ENCODE measurements at regions not wholly inside any gene's neighbourhood (a gene's known extent, or its start where the extent isn't known, plus 50 kb on each side); places are given as distances from the start of the nearest gene placed in this dataset.

GRCh38 chrX:131782646-131783045 lies 238.8 kb downstream of the OR13H1 start:
- Mint-ChIP-seq H3K9me3 (no peaks in the 10 kb centered on the region), H3K27ac (no peak overlapping the region), H3K27me3 (no peaks in the 10 kb centered on the region), H3K4me3 (no peak overlapping the region), H3K4me1 (no peaks in the 10 kb centered on the region), H3K36me3 (peaks cover 4% of the 10 kb centered on the region)
- DNase-seq, result no peak

DNA sequence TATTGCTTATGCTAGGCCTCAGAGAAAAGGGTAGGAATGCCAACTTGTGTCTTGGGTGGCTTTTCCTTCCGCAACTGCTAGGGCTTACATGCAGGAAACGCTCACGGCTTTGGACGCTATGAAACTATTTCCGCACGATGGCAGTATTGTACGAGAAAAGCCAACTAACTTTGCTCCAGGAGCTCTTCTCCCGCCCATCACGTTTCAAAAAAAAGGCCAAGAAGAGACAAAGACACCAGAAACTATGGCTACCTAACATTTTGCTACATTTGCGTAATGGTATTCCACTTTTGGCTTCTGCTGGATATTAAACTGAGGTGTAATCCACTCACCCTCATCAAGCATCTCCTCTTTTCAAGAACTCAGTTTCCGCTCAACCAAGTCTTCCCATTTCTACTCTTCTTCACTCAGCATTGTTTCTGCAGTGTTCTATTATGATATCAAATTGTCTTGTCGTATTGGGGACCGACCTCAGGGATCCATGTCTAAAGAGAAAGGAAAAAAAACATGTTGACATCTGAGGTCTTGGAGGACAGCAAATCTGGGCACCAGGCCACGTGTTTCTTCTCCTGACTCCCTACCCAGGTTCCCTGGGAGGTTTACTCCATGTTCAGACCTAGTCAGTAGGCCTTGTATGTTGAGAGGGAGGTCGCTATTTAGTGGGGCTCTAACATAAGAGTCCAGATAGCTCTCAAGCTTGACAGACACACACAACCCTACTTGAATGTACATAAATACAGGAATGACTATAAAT lies 239.4 kb upstream of the STK26 start:
- H3K27ac Mint-ChIP-seq, result no peak overlapping the region
- H3K9me3 Mint-ChIP-seq, result no peaks in the 10 kb centered on the region
- H3K36me3 Mint-ChIP-seq, result peaks cover 4% of the 10 kb centered on the region
- H3K4me1 Mint-ChIP-seq, result no peaks in the 10 kb centered on the region
- H3K4me3 Mint-ChIP-seq, result no peak overlapping the region
- no peak for DNase-seq
- no peaks in the 10 kb centered on the region for H3K27me3 Mint-ChIP-seq

- Mint-ChIP-seq H3K36me3 (peaks cover 9% of the 10 kb centered on the region), H3K9me3 (no peaks in the 10 kb centered on the region), H3K27me3 (no peaks in the 10 kb centered on the region), H3K4me1 (no peaks in the 10 kb centered on the region), H3K4me3 (no peak overlapping the region), H3K27ac (no peak overlapping the region)
- DNase-seq, result no peak
These were observed 233.4 kb upstream of the STK26 start for GRCh38 chrX:131789664-131790063.

DNA sequence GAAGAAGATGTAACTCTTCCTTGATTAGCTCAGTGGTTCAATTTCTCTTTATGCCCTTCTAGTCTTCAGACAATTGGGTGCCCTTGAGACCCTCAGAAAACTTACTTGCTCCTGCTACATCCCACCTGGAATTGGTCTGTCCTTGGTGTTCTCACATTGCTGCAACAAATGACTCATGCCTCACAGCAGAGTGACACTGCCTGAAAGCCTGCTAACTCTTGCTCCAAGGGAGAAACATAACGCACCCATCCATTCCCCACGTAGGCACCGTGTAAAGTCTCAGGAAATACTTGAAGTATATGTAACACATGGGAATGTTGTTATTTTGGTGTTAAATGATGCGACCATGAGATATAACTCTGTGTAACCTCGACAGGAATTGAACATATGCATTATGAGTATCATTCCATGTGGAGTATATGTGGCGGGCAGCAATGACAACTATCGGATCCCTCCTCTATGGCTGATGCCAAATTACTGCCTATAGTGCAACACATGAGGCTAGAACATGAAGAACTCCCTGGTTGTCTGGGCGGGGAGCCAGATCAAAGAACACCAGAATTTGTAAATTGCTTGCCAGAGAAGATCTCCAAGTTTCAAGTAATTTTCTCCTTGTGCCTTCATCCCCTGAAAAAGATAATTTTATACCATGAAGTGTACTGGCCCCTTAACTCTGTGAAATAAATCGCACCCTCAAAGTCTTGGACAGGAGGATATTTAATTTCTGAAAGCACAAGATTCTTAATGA lies 231.3 kb upstream of the STK26 start:
- Mint-ChIP-seq H3K4me1 (no peaks in the 10 kb centered on the region), H3K27me3 (no peaks in the 10 kb centered on the region), H3K36me3 (peaks cover 9% of the 10 kb centered on the region), H3K27ac (no peak overlapping the region), H3K4me3 (no peak overlapping the region), H3K9me3 (no peaks in the 10 kb centered on the region)
- no peak for DNase-seq

GRCh38 chrX:131792356-131792749 lies 230.7 kb upstream of the STK26 start:
- Mint-ChIP-seq H3K4me1 (no peaks in the 10 kb centered on the region), H3K4me3 (no peak overlapping the region), H3K27ac (no peak overlapping the region), H3K9me3 (no peaks in the 10 kb centered on the region), H3K36me3 (peaks cover 9% of the 10 kb centered on the region), H3K27me3 (no peaks in the 10 kb centered on the region)
- no peak for DNase-seq

DNA sequence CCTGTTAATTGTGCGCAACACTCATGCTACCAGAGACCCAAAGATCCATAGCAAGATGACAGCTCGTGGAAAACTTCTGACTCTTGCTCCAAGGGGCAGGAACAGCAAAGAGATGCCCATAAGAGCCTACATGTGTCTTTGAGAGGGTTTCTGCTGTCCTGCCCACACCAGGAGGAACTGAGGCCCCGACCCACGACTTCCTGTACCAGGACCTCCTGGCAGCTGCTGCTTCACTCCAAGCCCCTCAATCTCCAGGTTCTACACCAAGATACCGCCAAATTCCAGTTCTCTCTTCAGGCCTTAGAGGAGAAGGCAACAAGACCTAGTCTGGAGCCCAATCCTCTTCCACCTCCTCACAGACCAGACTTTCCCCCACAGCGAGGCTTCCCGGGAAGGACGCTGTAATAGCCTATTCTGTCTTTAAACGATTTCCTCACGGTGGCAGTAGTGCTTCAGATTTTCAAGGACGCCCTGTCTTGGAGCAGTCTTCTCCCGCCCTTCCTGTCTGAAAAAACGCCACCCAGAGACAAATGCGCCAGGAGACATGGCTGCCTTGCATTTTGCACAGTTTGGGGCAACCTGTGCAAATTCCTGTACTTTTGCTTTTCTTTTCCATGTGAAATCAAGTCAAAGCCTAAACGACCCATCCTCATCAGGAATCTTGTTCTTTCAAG lies 230.2 kb upstream of the STK26 start:
- no peaks in the 10 kb centered on the region for H3K4me1 Mint-ChIP-seq
- no peak overlapping the region for H3K27ac Mint-ChIP-seq
- no peaks in the 10 kb centered on the region for H3K27me3 Mint-ChIP-seq
- H3K36me3 Mint-ChIP-seq, result peaks cover 6% of the 10 kb centered on the region
- H3K9me3 Mint-ChIP-seq, result no peaks in the 10 kb centered on the region
- no peak for DNase-seq
- H3K4me3 Mint-ChIP-seq, result no peak overlapping the region

DNA sequence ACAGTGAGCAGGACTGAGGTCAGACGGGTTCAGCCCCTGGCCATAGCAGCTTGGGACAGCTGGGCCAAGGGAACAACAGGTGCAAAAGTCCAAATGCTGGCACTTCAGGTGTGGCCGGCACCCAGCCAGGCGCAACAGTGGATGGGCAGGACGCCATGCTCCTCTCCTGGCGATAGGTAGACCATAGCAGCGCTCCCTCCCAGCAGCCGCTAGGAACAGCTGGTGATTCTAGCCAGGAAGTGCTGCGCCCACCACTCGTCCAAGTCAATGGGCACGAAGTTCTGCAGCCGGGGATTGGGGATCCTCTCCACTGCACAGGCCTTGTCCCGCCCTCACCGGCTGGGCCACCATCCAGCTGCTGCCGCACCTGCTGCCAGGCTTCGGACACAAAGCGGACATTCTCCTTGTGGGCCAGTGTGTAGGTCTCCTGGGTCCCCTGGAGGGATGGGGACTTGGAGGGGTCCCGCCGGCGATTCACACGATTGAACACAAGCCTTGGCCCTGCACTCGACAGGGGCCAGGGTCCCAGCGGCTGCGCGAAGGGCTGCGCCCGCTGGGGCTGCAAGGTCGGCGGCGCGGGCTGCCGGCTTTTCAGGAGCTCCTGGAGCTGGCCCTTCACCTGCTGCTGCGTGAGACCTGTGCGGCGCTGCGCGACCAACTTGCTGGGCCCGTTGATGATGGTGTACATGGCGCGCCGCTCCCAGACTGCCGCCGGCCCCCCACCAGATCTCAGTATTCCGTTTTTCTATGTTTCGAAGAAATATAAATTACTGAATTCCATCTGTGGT lies 227.5 kb upstream of the STK26 start:
- no peak overlapping the region for H3K27ac Mint-ChIP-seq
- DNase-seq, result no peak
- H3K36me3 Mint-ChIP-seq, result peaks cover 6% of the 10 kb centered on the region
- H3K4me1 Mint-ChIP-seq, result no peaks in the 10 kb centered on the region
- H3K4me3 Mint-ChIP-seq, result no peak overlapping the region
- H3K27me3 Mint-ChIP-seq, result no peaks in the 10 kb centered on the region
- no peaks in the 10 kb centered on the region for H3K9me3 Mint-ChIP-seq

DNA sequence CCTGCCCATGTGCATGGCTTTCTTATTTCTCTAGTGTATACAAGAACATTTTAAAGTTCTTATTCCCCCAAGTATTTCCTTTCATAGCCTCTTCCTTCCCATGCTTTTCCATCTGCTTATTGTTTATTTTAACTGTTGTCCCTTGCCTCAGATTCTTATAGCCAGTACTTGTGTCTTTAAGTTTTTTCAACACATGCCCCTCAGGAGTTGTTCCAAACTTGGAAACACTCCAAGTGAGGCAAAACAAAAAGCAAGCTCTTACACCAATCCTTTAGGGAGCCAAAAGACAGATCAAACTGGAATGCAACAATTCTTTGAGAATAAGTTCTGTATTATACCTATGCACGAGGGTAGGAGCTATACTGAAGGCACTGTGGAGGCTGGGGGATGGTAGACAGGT lies 222.0 kb upstream of the STK26 start:
- Mint-ChIP-seq H3K4me1 (no peaks in the 10 kb centered on the region), H3K27ac (no peak overlapping the region), H3K36me3 (no peaks in the 10 kb centered on the region), H3K4me3 (no peak overlapping the region), H3K27me3 (no peaks in the 10 kb centered on the region), H3K9me3 (no peaks in the 10 kb centered on the region)
- no peak for DNase-seq

DNA sequence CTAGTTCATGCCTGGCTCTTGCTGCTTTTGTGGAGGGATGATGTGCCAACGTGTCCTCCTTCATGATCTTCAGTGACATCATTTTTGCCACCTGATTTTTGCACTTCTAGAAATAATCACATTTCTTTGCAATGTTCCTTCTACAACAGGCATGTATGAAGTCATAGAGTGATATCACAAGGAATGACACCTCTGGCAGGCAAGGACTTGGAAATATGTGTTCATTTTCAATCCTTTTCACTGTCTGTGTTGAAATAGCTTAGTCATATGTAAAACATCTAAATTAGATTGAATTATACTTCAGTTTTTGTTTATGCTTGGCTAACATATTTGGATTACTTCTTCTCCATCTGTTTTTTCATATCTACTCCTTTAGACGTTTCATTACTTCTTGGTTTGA lies 221.2 kb upstream of the STK26 start:
- no peaks in the 10 kb centered on the region for H3K36me3 Mint-ChIP-seq
- no peaks in the 10 kb centered on the region for H3K4me1 Mint-ChIP-seq
- no peaks in the 10 kb centered on the region for H3K9me3 Mint-ChIP-seq
- H3K4me3 Mint-ChIP-seq, result no peak overlapping the region
- H3K27me3 Mint-ChIP-seq, result no peaks in the 10 kb centered on the region
- no peak for DNase-seq
- no peak overlapping the region for H3K27ac Mint-ChIP-seq

- Mint-ChIP-seq H3K9me3 (no peaks in the 10 kb centered on the region), H3K27ac (no peak overlapping the region), H3K27me3 (no peaks in the 10 kb centered on the region), H3K4me3 (no peak overlapping the region), H3K36me3 (no peaks in the 10 kb centered on the region), H3K4me1 (no peaks in the 10 kb centered on the region)
- peak; percentile 12 for DNase-seq
These were observed 220.1 kb upstream of the STK26 start for GRCh38 chrX:131802836-131803626.

DNA sequence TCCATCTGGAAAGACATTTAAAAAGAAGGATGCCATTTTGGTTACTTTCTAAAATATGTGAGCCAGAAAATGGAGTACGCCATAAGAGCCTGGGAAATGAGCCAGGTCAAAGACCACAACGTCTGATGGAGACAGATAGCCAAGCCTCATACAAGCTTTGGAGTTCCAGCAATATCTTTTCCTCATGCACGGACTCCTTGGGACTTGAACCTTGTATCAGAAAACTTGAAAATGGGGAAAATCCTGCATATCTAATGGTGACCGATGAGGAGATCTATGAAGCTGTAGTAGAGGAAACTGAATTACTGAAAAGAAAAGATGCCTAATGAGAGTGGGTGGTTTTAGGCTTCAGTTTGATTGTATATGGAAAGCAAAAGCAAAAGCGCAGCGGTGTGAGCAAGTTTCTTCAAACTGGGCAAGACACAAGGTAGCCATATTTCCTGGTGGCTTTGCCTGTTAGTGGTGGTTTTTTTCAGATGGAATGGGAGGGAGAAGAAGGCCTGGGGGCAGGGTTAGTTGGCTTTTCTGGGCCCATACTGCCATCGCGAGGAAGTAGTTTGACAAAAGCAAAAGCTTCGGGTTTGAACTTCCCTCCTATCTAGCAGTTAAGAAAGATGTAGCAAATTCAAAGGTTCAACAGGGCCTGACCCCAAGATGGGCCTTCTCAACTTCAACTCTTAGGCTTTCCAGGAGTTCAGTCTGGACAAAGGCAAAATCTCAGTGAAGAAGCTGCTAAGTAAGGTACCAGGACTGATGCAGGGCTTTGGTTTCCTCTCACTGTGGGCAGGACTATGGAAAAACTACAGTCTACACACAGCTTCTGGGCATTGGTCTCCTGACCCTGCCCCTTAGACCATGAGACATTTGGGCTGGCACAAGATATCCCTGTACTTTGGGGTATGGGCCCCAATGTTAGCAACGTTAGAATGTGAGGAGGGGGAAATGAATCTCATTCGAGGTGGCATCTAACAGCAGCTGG lies 210.0 kb upstream of the STK26 start:
- peak; percentile 50 for DNase-seq
- H3K36me3 Mint-ChIP-seq, result peaks cover 7% of the 10 kb centered on the region
- H3K4me1 Mint-ChIP-seq, result peaks cover 21% of the 10 kb centered on the region
- no peaks in the 10 kb centered on the region for H3K9me3 Mint-ChIP-seq
- H3K4me3 Mint-ChIP-seq, result peak overlapping the region; percentile 69
- no peaks in the 10 kb centered on the region for H3K27me3 Mint-ChIP-seq
- peak overlapping the region; percentile 90 for H3K27ac Mint-ChIP-seq

DNA sequence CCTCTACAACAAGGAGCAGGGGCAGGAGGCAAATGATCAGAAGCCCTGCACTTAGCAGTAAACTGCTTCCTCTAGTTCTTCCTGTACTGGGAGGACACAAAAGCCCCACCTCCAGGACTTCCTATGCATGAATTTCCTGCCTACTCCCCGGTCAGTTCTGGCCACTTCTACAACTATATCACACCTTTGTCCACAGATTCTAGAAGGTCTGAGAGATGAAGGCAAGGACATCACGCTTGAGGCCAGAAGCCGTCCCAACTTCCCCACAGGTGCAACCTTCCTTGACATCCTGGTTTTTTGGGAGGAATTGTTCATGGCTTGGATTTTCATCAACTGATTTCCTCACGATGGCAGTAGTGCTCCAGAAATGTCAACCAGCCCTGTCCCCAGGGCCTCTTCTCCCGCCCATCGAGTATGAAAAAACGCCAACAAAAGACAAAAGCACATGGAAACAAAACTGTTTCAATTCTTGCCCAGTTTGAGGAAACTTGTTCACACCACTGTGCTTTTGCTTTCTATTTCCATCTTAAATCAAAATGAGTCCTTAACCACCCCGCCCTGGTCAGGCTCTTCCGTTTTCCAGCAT lies 206.5 kb upstream of the STK26 start:
- H3K27me3 Mint-ChIP-seq, result no peaks in the 10 kb centered on the region
- peak overlapping the region; percentile 80 for H3K27ac Mint-ChIP-seq
- no peaks in the 10 kb centered on the region for H3K9me3 Mint-ChIP-seq
- peak; percentile 43 for DNase-seq
- peaks cover 26% of the 10 kb centered on the region for H3K4me1 Mint-ChIP-seq
- H3K36me3 Mint-ChIP-seq, result peaks cover 12% of the 10 kb centered on the region
- H3K4me3 Mint-ChIP-seq, result peak overlapping the region; percentile 65

DNA sequence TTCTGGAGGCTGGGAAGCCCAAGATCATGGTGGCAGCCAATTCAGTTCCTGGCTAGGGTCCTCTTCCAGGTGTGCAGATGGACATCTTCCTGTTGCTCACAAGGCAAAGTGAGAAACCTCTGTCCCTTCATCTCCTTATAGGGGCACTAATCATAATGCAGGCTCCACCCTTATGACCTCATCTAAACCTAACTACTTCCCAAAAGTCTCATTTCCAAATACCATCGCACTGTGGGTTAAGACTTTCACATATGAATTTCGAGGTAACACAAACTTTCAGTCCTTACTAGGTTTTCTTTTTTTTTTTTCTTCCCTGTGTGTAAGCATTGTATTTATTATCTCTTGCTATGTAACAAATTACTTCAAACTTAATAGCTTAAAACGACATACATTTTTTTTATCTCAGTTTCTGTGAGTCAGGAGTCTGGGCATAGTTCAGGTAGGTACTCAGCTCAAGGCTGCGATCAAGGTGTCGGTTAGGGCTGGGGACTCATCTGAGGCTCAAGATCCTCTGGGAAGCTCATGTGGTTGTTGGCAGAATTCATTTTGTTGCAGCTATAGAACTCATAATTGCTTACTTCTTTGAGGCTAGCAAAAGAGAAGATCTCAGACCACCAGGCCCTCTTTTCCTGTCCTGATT lies 204.7 kb upstream of the STK26 start:
- peak overlapping the region; percentile 58 for H3K27ac Mint-ChIP-seq
- H3K36me3 Mint-ChIP-seq, result peaks cover 12% of the 10 kb centered on the region
- H3K9me3 Mint-ChIP-seq, result no peaks in the 10 kb centered on the region
- no peaks in the 10 kb centered on the region for H3K27me3 Mint-ChIP-seq
- H3K4me1 Mint-ChIP-seq, result peaks cover 27% of the 10 kb centered on the region
- H3K4me3 Mint-ChIP-seq, result no peak overlapping the region
- DNase-seq, result no peak
